ENCODE measurements at regions not wholly inside any gene's neighbourhood (a gene's known extent, or its start where the extent isn't known, plus 50 kb on each side); places are given as distances from the start of the nearest gene placed in this dataset.
A peak's percentile ranks its signal among the peaks of the same experiment; 100 is the strongest.

DNA sequence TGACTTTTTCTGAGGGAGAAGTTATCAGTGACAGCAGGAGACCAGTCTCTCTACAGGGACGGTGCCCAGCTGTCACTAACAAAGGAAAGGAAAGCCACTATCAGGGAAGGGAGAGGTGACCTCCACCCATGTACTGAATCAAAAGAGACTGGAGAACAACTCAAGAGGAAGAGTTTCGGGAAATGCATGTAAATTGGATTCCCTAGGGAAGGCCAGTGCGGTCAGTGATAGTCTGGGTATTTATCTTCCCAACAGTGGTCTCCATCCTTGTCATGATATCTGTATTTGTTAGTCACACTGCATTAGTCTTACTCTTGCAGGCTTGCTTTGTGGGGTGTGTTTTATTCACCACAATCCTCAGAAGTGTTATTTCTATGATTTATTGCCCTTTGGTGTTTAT is 193.4 kb upstream of the KIRREL3 start:
- DNase-seq, result peak in 1 of 3 experiments; percentile 19

DNA sequence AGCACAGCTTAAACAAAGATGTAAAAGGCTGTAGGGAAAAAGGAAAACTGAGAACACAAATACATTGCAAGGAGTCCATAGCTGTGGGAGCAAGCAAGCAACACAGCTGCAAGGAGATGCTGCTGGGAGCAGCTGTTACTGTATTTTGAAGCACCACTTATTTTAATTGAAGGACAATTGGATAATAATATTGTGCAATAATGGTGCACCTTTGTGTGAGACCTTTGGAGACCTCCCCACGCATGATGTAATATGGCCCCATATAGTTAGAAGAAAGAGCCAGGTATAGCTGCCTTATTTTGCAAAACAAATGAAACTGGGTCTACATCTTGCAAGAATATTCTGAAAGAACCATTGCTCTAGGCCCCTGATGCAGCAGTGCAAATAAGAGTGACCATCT is 191.1 kb upstream of the KIRREL3 start:
- peak in 2 of 3 experiments; percentile 11 to 77 for DNase-seq

DNA sequence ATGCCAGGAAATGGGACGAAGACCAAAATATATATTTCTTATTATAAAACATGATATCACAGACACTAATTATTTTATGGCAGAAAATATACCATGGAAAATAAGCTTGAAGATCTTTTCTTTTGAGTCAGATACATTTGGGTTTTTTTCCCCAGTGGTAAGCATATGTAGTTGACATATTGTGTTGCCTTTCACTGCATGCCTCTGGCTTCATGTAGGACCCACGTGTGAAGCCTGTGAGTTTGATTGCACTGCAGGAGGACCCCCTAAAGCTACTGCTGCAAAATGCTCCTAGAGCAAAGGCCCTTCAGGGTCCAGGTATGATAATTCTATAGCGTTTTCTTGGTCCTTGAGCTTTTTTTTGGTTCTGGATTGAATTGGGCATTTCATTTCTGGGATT is 190.7 kb upstream of the KIRREL3 start:
- DNase-seq, result no peak

DNA sequence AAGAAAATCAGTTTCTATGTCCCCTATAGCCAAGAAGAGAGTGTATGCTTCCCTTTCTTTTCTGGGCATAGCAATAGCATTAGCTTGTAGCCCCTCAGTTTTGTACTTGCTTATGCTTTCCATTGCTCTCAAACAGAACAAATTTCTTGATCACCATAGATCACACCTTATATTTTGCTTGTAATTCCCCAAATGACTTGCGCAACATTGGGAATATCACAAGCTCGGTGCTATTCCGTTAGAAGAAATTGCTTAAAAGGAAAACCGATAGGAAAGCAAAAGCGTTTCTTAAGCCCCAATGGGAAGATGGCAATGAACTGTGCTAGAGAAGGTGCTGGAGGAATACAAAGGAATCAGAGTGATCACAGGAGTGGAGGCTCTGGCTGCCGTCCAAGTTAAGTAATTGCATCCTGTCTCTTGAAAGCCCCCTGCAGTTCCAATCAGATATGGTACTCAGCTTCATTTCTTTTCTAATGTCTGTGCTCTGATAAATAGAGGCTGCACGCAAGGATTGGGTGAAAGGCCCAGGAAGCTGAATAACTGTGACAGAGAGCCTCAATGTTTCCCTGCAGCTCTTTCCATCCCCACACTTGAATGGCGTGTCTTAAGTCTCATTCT is 182.1 kb upstream of the KIRREL3 start:
- peak; percentile 63 to 89 (median 87) for DNase-seq

DNA sequence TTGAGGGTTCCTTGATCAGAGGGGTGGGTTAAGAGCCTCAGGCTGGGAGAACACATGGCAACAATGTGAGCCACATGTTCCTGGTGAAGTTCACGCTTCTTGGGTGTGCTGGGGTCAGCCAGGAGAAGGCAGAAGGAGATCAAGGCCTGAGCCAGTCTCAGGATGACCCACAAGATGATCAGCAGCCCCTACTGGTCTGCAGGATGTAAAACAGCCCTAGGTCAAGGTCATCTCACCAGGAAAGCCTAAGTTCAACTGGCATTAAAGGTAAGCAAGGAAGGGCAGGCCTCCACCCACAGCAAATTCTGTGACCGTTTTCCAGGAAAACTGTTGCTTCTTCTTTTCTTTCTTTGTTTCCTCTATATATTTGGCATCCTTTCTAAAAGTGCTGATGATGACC is 156.7 kb upstream of the KIRREL3 start:
- no peak for DNase-seq

DNA sequence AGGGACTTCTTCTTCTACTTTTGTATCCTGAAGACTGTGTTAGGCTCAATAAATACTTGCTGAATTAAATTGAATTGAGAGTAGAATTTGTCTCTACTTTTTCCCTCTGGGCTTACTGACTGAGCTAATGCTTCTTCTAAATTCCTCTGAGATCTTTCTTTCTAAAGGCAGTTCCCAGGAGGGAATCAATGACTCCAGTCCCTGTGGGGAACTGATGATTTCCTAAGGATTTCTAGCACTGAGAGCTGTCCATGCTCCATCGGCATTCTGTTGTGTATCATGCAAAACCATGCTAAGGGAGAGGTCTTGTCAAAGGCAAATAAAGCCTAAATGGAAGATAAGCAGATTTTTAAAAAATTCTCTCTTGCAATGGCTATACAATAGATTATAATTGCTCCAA is 148.8 kb upstream of the KIRREL3 start:
- DNase-seq, result no peak

DNA sequence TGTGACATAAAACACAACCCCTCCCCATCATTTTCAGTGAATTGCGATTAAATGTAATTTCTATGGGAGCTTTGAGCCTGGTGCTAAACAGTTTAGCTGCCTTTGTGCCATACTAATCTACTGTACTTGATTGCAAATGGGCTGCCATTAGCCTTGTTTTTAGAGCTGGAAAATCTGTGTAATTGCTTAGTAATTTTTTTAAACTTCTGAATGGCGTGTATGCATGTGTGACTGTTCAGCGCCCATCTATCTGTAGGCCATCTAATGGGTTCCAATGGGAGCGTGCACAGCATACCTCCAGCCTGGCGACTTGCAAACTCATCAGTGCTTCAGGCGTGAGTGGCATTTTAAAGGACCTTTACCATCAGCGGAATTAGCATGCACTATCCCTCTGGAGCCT is 142.7 kb upstream of the KIRREL3 start:
- DNase-seq, result peak in 1 of 3 experiments; percentile 13

DNA sequence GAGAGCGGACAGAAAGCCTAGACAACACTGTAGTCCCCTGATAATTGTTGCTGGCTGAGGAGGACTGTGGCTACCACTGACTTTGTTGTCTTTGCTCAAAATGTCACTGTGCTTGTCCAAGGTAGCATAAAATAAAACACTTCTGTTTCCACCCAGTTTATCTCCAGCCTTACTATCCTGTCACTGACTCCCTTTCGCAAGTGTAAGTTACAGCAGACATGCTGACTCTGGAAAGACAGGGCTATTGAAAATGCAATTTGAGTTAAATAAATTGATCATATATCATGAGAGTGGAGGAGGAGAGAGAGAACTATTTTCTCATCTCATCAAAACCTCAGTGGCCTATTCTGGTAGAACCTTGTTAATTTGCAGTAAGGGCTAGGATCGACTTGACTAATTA is 138.0 kb upstream of the KIRREL3 start:
- no peak for DNase-seq

DNA sequence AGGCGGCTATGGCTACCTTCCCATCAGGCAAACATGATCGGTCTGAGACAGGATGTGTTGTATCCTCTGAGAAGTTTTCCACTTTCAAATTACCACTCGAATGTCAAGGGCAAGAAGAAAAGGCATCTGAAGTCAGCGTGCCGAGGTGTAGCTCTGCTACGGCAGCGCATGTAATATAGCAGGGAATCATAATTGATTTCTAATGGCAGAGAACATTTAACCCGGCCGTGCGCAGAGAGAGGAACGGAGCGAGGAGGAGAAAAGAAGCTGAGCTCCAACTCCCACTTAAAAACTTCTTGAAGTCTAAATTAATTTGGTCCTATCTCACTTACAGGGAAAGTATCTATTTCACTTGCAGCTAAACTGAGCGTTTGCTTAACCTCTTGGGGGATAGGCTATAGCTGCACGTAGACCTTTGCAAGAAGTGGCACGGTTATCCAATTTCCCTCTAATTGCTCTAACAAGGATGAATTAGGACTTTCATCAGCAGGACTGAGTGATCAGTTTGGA is 137.3 kb upstream of the KIRREL3 start:
- DNase-seq, result peak in 2 of 3 experiments; percentile 44 to 75

DNA sequence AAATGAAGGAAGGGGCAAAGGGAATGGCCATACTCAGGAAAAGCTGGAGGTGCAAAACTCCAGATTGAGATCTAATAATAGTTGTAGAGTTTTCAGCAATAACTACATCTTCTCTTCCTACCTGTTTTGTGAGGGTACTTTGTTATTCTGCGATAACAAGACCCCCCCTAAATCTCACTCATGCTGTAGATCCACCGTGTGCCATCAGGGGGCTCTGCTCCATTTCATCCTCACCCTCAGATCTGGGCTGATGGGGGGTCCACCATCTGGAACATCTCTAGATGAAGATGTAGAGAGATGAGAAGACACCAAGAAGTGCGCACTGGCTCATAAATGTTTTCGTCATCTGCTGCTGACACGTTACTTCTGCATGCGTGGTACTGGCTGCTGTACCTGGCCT is 135.9 kb upstream of the KIRREL3 start:
- no peak for DNase-seq

DNA sequence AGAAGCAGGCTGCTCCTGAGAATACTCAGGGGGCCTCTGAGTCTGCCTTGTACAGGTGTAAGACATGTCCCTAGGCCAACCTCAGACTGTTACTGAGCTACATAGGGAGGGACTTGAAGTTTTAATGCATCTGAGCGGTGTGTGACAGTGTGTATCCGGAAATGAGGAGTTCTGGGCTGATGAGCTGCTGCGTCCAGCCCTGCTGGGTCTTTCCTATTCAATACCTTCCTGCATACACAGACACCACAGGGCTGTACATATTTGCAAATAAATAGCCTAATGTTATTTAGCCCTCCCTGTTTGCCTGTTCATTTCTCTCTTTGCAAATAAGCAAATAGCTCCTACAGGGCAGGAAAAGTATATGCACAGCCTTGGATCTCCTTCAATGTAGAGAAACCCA is 134.7 kb upstream of the KIRREL3 start:
- no peak for DNase-seq

DNA sequence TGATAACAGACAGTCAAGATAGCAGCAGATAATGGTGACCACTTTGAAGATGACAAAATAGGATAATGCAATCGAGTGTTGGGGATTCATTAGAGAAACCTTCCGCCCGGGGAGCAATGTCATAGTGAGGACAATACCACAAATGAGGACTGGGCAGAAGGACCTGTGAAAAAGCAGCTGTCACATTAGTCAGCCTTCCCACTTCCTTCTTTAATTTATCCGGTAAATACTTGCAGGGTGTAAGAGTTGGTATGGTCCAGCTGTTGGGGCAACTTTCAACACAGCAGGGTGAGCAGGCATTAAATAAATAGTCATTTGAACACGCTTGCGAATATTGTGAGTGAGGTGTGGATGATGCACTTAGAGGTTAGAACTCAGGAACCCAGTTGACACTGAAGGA is 132.5 kb upstream of the KIRREL3 start:
- DNase-seq, result peak in 1 of 3 experiments; percentile 9

DNA sequence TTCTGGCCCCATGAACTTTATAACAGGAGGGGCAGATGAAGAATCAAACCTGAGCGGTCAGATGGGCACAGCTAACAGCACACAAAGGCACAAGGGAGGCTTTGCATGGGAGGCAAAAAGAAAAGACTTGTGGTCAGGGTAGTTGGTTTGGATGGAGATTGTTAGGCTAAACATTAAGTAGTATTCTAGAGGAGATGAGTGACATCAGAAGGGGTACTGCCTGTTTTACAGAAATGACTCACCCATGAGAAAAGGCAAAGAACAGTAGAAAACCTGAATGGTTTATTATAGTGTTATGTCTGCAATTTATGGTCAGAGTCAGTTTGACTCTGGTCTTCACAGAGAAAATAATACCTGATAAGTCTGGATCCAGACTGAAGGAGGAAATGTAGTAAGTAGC is 129.8 kb upstream of the KIRREL3 start:
- peak in 1 of 3 experiments; percentile 38 for DNase-seq

DNA sequence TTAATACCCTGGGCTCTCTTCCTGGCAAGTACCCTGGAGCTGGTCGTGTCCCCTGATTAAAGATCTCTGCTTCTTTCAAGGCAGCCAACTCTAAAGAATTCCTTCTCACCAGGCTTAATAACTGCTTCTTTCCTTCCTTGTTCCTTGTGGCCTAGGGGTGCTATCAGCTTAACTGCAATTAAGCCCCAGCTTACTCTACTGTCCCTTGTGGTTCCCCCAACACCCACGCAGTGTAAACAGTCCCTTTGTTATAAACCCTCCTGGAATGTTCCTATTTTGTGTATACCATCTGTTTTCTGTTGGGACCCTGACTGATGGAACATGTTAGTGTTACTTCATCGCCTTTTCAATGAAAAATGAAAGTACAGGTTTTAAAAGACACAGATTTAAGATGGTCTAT is 126.4 kb upstream of the KIRREL3 start:
- no peak for DNase-seq

DNA sequence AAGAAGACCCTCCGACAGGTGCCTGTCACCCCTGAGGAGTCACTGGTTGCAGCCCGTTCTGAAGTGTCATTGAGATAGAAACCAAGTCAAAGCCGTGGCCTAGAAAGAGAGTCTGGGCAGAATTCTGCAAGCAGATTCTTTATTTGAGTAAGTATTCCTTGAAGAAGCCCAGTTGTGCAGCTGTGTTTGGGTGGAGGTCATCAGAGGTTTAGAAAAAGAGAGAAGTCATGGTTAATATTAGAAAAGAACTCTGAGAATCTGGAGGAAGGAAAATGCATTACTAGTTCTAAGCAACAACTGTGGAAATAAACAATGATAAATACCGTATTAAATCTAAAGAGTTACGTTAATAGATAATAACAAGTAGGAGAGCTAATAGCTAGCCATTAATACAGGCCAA is 118.8 kb upstream of the KIRREL3 start:
- DNase-seq, result no peak

DNA sequence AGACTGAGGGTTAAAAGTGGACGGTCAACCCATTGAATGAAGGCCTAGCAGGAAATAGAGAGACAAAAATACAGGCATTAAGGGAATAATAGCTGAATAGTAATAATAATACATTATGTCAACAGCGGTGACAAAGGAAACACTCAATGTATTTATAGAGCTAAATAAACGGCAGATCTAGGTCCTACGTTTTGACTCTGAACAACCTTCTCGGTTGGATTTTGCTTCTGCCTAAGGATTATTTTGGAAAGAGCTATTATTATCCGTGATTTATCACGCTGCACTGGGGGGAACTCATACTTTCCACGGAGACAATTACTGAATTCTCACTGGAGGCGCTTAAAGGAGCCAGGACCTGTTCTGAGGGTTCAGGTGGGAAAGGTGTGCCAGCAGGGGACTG is 118.2 kb upstream of the KIRREL3 start:
- DNase-seq, result peak in 2 of 3 experiments; percentile 82 to 93

DNA sequence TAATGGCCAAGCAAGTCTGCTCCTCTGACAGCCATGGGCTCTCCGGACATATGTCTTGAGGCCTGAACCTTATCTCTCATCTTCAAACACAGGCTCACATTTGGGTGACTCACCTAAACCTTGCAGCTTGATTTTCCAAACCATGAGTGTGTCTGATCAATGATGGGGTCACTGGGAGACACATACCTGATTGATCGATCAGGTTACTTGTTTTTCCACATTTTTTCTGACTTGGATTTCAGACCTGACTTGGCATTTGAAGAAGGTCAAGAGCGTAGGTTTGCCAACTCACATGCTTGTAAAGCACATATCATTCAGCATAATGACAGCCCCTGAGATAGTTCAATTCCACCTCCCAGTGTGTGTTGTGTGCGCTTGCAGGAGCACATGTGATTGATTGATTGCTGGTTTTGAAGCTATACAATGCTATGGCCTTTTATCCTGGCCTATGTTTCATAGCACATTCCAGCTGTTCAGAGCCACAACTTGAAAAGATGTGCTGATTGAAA is 116.7 kb upstream of the KIRREL3 start:
- peak in 2 of 3 experiments; percentile 28 to 66 for DNase-seq

DNA sequence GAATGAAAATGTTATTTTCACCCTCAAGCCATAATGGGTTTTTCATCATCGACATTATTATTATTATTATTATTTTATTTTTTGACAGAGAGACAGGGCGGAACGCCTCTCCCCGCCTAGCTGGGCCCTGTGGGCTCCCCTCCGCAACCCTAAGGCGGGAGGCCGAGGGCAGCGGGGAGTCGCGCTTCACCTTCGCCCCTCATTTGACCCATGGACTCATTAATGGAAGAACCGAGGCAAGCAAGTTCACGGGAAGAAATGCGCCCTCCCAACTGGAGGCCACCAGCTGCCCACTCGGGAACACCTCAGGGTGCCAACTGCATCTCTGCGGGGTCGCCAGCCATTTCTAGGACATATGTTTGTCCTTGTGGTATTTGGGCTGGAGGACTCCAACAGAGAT is 115.3 kb upstream of the KIRREL3 start:
- no peak for DNase-seq

DNA sequence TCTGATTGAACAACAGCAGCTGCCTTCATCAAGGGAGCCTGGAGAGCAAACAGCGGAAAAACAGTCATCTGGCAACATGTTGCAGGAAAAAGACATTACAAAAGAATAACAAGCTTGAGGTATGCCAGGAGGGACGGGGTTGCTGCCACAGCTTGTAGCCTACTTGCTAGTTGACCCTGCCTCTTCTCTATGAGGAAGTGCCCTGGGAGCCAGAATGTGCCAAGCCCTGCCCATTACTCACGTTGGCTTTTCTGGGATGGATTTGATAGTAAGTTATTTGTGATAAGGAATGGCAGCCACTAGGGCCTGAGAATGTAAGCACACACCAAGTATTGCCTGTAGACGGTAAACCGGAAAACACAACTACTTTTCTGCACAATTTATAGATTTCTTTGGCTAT is 113.5 kb upstream of the KIRREL3 start:
- peak in 1 of 3 experiments; percentile 34 for DNase-seq

DNA sequence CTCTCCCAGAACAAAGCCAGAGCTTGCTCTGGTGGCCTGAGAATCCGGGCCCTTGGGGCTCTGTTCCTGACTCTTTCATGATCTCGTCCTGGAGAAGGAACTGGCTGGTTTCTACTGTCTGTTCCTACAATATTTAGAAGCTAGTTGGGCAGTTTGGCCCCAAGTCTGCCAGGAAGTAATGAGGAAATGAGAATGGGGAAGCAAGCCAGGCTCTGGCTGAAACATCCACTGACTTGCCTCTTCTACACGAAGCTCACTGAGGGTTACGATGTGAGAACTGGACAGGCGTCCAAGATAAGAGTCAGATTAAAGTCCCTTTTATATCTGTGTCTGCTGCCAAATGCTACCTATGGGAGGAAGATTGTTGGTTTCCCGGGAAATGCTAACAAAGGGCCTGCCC is 110.0 kb upstream of the KIRREL3 start:
- no peak for DNase-seq

DNA sequence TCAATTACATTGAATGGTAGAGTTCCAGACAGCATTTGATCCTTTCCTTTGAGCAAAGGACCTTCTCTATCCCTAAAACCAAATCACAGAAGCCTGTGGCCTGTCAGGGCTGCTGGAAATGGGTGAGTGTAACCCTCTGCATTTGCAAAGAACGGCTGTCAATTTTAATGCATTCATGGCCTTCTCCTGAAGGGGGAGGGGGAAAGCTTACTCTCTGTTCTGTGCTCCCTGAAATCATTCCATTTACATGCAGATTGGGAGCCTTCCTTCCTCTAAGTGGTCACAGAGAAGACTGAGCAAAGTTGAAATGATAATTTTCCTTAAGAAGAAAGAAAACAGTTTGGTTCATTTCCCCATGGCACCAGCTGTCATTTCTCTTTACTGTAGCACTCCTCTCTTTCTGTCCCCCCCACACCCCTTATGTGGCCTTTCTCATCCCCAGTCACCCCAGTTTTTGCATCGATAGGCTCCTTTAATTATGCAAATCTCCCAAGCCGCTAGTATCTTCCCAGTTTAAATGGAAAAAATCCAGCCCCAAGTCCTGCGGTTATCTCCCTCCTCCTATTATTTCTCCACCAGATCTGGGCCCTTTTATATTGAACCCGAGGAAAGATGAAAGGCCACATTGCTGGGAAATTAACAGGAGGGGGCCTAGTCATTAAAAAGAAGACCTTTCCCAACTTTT is 109.4 kb upstream of the KIRREL3 start:
- no peak for DNase-seq

DNA sequence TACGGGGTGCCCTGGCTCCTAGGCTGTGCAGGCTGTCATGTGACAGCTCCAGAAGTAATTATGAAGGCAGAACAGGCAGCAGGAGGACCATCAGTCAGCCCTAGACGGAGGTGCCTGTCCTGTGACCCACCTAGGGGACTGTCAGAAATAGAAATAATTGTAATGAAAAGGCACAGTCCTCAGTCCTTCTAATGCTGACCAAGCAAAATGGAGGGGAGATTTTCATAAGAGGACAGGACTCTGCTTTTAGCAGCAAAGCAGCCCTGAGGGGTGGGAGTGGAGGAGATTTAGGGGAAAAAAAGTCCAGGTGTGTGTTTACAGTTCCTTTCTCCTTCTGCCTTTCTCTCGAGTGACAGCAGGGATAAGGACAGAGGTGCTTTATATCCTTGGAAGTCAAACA is 108.3 kb upstream of the KIRREL3 start:
- no peak for DNase-seq

DNA sequence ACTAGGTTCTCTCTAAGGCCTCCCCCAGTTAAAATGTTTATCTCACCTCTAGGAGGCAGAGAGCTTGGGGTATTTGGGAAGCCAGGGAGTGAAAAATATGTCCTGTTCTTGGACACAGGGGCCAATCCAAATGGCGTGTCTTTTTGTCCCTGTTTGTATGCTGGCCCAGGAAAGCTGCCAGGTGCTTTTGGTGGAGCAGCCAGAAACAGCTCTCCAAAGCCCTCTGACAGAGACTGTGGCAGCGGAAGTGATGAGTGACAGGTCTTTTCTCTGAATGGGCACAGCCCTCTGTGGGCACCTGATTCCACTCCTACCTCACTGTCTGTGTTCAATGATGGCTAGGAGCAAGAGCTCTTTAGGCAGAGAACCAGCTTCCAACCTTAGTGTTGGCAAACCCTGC is 106.4 kb upstream of the KIRREL3 start:
- DNase-seq, result peak in 1 of 3 experiments; percentile 64
